ENCODE measurements at regions not wholly inside any gene's neighbourhood (a gene's known extent, or its start where the extent isn't known, plus 50 kb on each side); places are given as distances from the start of the nearest gene placed in this dataset.

DNA sequence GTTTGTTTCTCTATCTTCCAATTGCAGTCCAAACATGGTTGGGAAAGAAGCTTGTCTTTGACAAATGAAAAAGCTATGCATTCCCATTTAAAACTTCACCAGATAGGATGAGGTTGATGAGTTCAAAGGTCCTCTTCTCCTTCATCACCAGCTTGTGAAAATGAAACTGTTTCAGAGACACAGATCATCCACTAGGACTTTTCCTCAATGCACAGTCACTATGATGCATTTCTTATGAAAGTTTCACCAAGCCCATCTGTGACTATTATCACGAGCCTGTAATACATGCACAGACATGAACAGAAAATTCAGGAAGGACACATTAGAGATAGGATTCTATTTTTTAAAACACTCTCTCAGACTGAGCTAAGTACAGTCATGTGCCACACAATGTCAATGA lies 644.4 kb downstream of the PLCL1 start:
- TF ChIP-seq, protein P1, sequence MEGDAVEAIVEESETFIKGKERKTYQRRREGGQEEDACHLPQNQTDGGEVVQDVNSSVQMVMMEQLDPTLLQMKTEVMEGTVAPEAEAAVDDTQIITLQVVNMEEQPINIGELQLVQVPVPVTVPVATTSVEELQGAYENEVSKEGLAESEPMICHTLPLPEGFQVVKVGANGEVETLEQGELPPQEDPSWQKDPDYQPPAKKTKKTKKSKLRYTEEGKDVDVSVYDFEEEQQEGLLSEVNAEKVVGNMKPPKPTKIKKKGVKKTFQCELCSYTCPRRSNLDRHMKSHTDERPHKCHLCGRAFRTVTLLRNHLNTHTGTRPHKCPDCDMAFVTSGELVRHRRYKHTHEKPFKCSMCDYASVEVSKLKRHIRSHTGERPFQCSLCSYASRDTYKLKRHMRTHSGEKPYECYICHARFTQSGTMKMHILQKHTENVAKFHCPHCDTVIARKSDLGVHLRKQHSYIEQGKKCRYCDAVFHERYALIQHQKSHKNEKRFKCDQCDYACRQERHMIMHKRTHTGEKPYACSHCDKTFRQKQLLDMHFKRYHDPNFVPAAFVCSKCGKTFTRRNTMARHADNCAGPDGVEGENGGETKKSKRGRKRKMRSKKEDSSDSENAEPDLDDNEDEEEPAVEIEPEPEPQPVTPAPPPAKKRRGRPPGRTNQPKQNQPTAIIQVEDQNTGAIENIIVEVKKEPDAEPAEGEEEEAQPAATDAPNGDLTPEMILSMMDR (IDR thresholded peaks at IDR 0.05; ENCODE audit: low read depth, low read length), result no peak

DNA sequence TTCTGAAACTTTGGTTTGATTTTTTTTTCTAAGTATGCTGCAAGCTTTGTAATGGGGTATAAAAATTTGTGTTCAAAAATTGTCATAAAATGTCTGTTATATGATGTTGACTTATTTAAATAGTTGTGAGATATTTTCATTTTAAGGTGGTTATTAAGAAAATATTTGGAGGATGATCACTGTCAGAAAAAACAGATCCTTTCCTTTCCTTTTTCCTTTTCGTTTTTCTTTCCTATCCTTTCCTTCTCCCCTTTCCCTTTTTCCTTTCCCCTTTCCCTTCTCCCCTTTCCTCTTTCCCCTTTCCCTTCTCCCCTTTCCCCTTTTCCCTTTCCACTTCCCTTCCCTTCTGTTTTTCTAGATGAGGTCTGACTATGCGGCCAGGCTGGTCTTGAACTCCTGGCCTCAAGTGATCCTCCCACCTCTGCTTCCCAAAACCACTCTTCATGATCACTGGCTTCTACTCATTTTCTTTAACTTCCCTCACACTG lies 640.5 kb downstream of the PLCL1 start:
- no peaks in the 10 kb centered on the region for H3K9me3 ChIP-seq (ENCODE audit: low read depth)
- no peaks in the 10 kb centered on the region for H3K4me1 ChIP-seq (ENCODE audit: low read depth)
- TF ChIP-seq, protein P1 (IDR thresholded peaks at IDR 0.05; ENCODE audit: low read depth, low read length), result no peak
- H3K4me3 ChIP-seq, result no peak overlapping the region
- no peaks in the 10 kb centered on the region for H3K36me3 ChIP-seq
- no peak overlapping the region for H3K27ac ChIP-seq
- DNase-seq (ENCODE audit: low read depth in 1 of 2, low spot score in 1 of 2), result no peak
- H3K27me3 ChIP-seq, result no peaks in the 10 kb centered on the region

More for the DNA sequence above, 644.4 kb downstream of the PLCL1 start:
- no peak for DNase-seq (ENCODE audit: low read depth in 1 of 2, low spot score in 1 of 2)
- Histone ChIP-seq H3K4me1 (ENCODE audit: low read depth) (no peaks in the 10 kb centered on the region), H3K27me3 (no peaks in the 10 kb centered on the region), H3K27ac (no peak overlapping the region), H3K9me3 (ENCODE audit: low read depth) (no peaks in the 10 kb centered on the region), H3K36me3 (no peaks in the 10 kb centered on the region), H3K4me3 (no peak overlapping the region)

DNA sequence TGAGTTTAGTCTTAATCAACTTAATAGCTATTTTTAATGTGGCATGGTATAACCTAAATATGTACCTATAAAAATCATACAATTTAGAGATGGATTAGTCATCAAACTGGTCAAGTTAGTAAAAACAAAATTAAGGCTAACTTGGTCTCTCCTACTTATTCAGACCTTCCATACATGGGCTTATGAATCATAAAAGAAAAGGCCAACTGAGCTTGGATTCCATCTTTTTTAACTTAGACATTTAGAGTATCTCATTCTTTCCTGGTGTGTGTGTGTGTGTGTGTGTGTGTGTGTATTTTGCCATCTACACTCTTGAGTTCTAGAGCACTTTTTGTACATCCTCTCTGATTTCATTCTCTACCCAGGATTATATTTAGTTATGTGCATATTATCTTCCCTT lies 637.5 kb downstream of the PLCL1 start:
- no peak overlapping the region for H3K4me3 ChIP-seq
- DNase-seq (ENCODE audit: low read depth in 1 of 2, low spot score in 1 of 2), result no peak
- H3K4me1 ChIP-seq (ENCODE audit: low read depth), result no peaks in the 10 kb centered on the region
- H3K27ac ChIP-seq, result no peak overlapping the region
- H3K27me3 ChIP-seq, result no peaks in the 10 kb centered on the region
- no peaks in the 10 kb centered on the region for H3K36me3 ChIP-seq
- no peaks in the 10 kb centered on the region for H3K9me3 ChIP-seq (ENCODE audit: low read depth)
- TF ChIP-seq, protein P1 (IDR thresholded peaks at IDR 0.05; ENCODE audit: low read depth, low read length), result no peak

DNA sequence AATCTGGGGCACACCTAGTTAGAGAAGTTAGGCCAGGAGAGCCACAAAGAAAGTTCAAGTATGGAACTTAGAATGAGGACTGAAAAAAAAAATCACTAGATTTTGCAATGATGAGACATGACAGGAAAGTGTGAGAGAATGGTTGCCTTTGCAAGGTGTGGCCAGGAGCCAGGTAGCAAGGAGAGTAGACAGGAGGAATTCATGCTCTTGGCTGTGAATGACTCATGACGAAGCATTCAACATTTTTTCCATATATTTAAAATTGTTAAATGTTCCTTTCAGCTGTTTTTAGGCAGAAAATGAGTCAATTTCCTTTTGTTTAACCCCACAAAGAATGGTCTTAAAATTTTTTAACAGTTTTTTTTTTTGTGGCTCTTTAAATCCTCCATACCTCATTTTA lies 636.9 kb downstream of the PLCL1 start:
- TF ChIP-seq, protein P1 (IDR thresholded peaks at IDR 0.05; ENCODE audit: low read depth, low read length), result no peak
- no peaks in the 10 kb centered on the region for H3K36me3 ChIP-seq
- no peaks in the 10 kb centered on the region for H3K27me3 ChIP-seq
- H3K4me1 ChIP-seq (ENCODE audit: low read depth), result no peaks in the 10 kb centered on the region
- H3K27ac ChIP-seq, result no peak overlapping the region
- H3K9me3 ChIP-seq (ENCODE audit: low read depth), result no peaks in the 10 kb centered on the region
- H3K4me3 ChIP-seq, result no peak overlapping the region
- no peak for DNase-seq (ENCODE audit: low read depth in 1 of 2, low spot score in 1 of 2)

DNA sequence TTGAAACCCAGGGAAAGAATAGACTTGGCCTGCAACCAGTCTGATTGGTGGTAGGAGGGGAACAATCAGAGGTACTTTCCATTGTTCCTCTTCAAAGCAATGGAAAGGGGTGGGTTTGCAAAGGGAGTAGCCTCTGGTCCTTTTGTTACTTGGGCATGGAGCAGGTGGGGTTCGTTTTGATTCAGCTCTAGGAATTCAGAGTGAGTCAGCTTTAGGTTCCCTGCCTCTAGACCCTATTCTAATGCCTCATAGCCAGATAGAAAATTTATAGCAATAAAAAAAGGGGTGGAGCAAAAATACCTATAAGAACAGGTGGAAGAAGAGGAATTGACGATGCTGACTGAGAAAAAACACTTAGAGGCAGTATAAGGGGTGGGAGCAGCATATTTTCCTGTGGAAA lies 636.4 kb downstream of the PLCL1 start:
- Histone ChIP-seq H3K36me3 (no peaks in the 10 kb centered on the region), H3K4me1 (ENCODE audit: low read depth) (no peaks in the 10 kb centered on the region), H3K4me3 (no peak overlapping the region), H3K27me3 (no peaks in the 10 kb centered on the region), H3K9me3 (ENCODE audit: low read depth) (no peaks in the 10 kb centered on the region), H3K27ac (no peak overlapping the region)
- DNase-seq (ENCODE audit: low read depth in 1 of 2, low spot score in 1 of 2), result no peak
- TF ChIP-seq, protein P1 (IDR thresholded peaks at IDR 0.05; ENCODE audit: low read depth, low read length), result no peak

DNA sequence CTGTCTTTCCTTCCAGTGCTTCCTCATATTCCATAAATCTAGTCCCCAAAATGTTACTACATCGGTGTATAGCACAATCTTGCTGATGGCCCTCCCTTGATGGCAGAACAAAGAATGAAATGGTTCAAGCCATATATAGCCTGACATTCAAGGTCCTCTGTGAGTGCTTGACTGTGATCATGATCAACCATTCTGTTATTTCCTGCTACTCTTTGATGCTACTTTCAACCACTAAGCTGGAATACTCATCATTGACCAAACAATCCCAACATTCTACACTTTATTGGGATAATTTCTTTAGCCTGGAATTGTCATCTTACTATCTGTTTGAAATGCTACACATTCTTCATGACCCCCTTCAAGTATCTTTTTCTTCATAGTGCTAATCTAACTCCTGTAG lies 633.9 kb downstream of the PLCL1 start:
- Histone ChIP-seq H3K27ac (no peak overlapping the region), H3K4me3 (no peak overlapping the region), H3K27me3 (no peaks in the 10 kb centered on the region), H3K9me3 (ENCODE audit: low read depth) (no peaks in the 10 kb centered on the region), H3K4me1 (ENCODE audit: low read depth) (no peaks in the 10 kb centered on the region), H3K36me3 (no peaks in the 10 kb centered on the region)
- TF ChIP-seq, protein P1 (IDR thresholded peaks at IDR 0.05; ENCODE audit: low read depth, low read length), result no peak
- no peak for DNase-seq (ENCODE audit: low read depth in 1 of 2, low spot score in 1 of 2)

All from cardiac muscle cell (in vitro differentiated cells and primary cell).